SK-N-SH (cell line): ENCODE measurements at regions not wholly inside any gene's neighbourhood (a gene's known extent, or its start where the extent isn't known, plus 50 kb on each side); places are given as distances from the start of the nearest gene placed in this dataset.

ENCODE experiments used
- CTCF ChIP-seq: fragments of 200-600 bp; sonication (generic); IDR thresholded peaks from 2 replicates; pipeline ENCODE4 v1.6.1; 2017; ENCODE audit warnings: antibody characterized with exemption, mild to moderate bottlenecking, moderate library complexity
- EZH2phosphoT487 ChIP-seq: fragments of 200-600 bp; sonication (generic); IDR thresholded peaks from 2 replicates; pipeline ENCODE4 v1.6.1; 2017; ENCODE audit warnings: low read depth, mixed run types, mild to moderate bottlenecking, antibody characterized with exemption, moderate library complexity, borderline replicate concordance
- IRF3 ChIP-seq: fragments of 150-350 bp; IDR thresholded peaks from 2 replicates; pipeline ENCODE4 v1.6.1; 2016; ENCODE audit warnings: mild to moderate bottlenecking, low read depth, low read length
- MXI1 ChIP-seq: IDR thresholded peaks from 2 replicates; pipeline ENCODE4 v1.6.1; 2012; ENCODE audit warnings: mild to moderate bottlenecking, low read depth, low read length, improper control_type of control experiment
- NRF1 ChIP-seq: IDR thresholded peaks from 2 replicates; pipeline ENCODE4 v1.6.1; 2012; ENCODE audit warnings: low read depth, mild to moderate bottlenecking, low read length
- REST ChIP-seq: IDR thresholded peaks from 2 replicates; pipeline ENCODE4 v1.6.1; 2012; ENCODE audit warnings: mild to moderate bottlenecking, low read depth, low read length, moderate library complexity
- RFX5 ChIP-seq: IDR thresholded peaks from 2 replicates; pipeline ENCODE4 v1.6.1; 2012; ENCODE audit warnings: mild to moderate bottlenecking, improper control_type of control experiment, low read length
- TAF1 ChIP-seq: IDR thresholded peaks from 2 replicates; pipeline ENCODE4 v1.6.1; 2012; ENCODE audit warnings: low read depth, mild to moderate bottlenecking, low read length, moderate library complexity, borderline replicate concordance
- TCF12 ChIP-seq: IDR thresholded peaks from 2 replicates; pipeline ENCODE4 v1.4.0; 2012
- USF2 ChIP-seq: fragments of 150-350 bp; IDR thresholded peaks from 2 replicates; pipeline ENCODE4 v1.6.1; 2017; ENCODE audit warnings: antibody characterized with exemption, low read length, low read depth, borderline replicate concordance
- ZBTB33 ChIP-seq: IDR thresholded peaks from 2 replicates; pipeline ENCODE4 v1.4.0; 2012; ENCODE audit warnings: low read depth, borderline replicate concordance

GRCh38 chr15:36373550-36373949, 205.9 kb upstream of the CDIN1 start:
- TF ChIP-seq RFX5 (no peak), CTCF (no peak), NRF1 (no peak), USF2 (no peak), EZH2phosphoT487 (no peak), MXI1 (no peak), TAF1 (no peak), REST (no peak), TCF12 (peak; percentile 71; the same call in 1 of the 2 replicates), ZBTB33 (no peak), IRF3 (no peak)
